Common myeloid progenitor, CD34-positive (primary cell): ENCODE measurements at regions not wholly inside any gene's neighbourhood (a gene's known extent, or its start where the extent isn't known, plus 50 kb on each side); places are given as distances from the start of the nearest gene placed in this dataset.

ENCODE experiments used
- CTCF ChIA-PET: fragments of 350-600 bp; sonication (Branson Sonifier 250); formaldehyde crosslinking; loops from one replicate; lab custom pipeline; 2021; ENCODE audit warnings: antibody characterized with exemption; lab: Charles Lee
- POLR2A ChIA-PET: fragments of 350-600 bp; sonication (Branson Sonifier 250); formaldehyde crosslinking; loops from one replicate; lab custom pipeline; 2021; ENCODE audit warnings: antibody characterized with exemption; lab: Charles Lee
- DNase-seq, 3 donors: peaks; one replicate each; pipeline versions ENCODE4 v3.0.0 to v3.0.0-alpha.2; 2013
- H3K27ac ChIP-seq, 2 experiments: 1 replicate in 1 of 2; 2 replicates in 1 of 2; pipeline ENCODE4 v1.7.0; 2013; ENCODE audit warnings: inconsistent platforms in 2 of 2, low read length in 2 of 2, mild to moderate bottlenecking in 2 of 2, low read depth in 1 of 2, moderate library complexity in 1 of 2; ENCODE audit not compliant: severe bottlenecking in 2 of 2, insufficient read depth in 1 of 2, poor library complexity in 1 of 2
- H3K27me3 ChIP-seq, 5 experiments: replicated peaks in 2 of 5; 1 replicate in 3 of 5; 2 replicates in 2 of 5; pipeline versions ENCODE4 v1.6.1 to v1.7.0; 2013; ENCODE audit warnings: low read length in 4 of 5, mild to moderate bottlenecking in 2 of 5, moderate library complexity in 2 of 5, inconsistent platforms in 1 of 5; ENCODE audit not compliant: insufficient read depth in 5 of 5, control insufficient read depth in 4 of 5
- H3K36me3 ChIP-seq, 4 experiments: 1 replicate in 2 of 4; 2 replicates in 2 of 4; pipeline versions ENCODE4 v1.6.1 to v1.7.0; 2013; ENCODE audit warnings: low read length in 3 of 4, control low read depth in 1 of 4, mild to moderate bottlenecking in 1 of 4; ENCODE audit not compliant: control insufficient read depth in 4 of 4, insufficient read depth in 4 of 4
- H3K4me1 ChIP-seq, 4 experiments: 1 replicate in 3 of 4; 2 replicates in 1 of 4; pipeline versions ENCODE4 v1.6.1 to v1.7.1; 2013; ENCODE audit warnings: low read length in 3 of 4, mild to moderate bottlenecking in 3 of 4, control low read depth in 1 of 4, inconsistent platforms in 1 of 4, moderate library complexity in 1 of 4; ENCODE audit not compliant: control insufficient read depth in 4 of 4, insufficient read depth in 4 of 4; ENCODE audit errors: control extremely low read depth in 1 of 4
- H3K4me3 ChIP-seq, 7 experiments: 1 replicate in 4 of 7; 2 replicates in 3 of 7; pipeline versions ENCODE4 v1.5.1 to v1.7.0; 2013; ENCODE audit warnings: mild to moderate bottlenecking in 7 of 7, low read length in 6 of 7, moderate library complexity in 6 of 7, inconsistent platforms in 2 of 7, low read depth in 2 of 7, control low read depth in 1 of 7; ENCODE audit not compliant: insufficient read depth in 4 of 7, control insufficient read depth in 1 of 7; ENCODE audit errors: extremely low read depth in 1 of 7
- H3K9me3 ChIP-seq, 5 experiments: 1 replicate in 4 of 5; 2 replicates in 1 of 5; pipeline versions ENCODE4 v1.6.1 to v1.7.1; 2013; ENCODE audit warnings: low read length in 4 of 5, mild to moderate bottlenecking in 2 of 5, inconsistent platforms in 1 of 5, low read depth in 1 of 5, moderate library complexity in 1 of 5; ENCODE audit not compliant: control insufficient read depth in 4 of 5, insufficient read depth in 2 of 5; ENCODE audit errors: control extremely low read depth in 1 of 5
- WGBS: methylation state at CpG from one replicate; pipeline ENCODE4 v1.1.5; 2013; ENCODE audit not compliant: insufficient coverage; 5-methylcytosine and 5-hydroxymethylcytosine counted together

DNA sequence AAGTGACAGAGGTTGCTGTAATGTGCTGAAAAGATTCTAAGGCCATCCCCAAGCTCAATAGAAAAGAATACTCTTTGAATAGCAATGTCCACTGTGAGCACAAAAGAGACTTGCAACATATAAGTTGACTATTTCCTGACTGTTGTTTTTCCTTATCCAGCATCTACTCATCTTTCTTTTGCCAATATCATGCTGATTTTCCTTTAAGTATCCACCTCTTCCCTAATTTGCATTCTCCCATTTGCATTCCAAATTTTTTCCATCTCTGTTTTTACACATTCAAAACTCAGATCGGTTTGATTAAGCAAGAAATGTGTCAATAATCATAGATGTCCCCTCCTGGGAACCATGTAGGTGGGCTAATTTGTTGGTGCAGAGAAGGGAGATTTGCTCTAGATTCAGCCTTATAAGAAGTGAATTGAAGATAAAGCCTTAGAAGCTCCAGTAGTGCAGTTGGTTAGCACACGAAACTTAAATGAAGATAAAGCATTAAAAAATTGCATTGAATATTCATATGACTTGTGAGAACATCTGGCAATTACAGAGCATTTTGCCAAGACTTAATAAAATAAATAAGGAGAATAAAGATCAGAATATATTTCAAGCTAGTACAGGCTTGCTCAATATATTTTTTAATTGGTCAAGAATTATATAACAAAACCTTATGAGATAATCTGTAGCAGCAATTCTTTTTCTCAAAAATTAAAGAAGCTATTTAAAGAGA is 267.6 kb downstream of the TMEM167A start:
- WGBS, result no CpG with 5 or more reads among the region's 2 CpGs
- CTCF ChIA-PET, result no interaction called here

DNA sequence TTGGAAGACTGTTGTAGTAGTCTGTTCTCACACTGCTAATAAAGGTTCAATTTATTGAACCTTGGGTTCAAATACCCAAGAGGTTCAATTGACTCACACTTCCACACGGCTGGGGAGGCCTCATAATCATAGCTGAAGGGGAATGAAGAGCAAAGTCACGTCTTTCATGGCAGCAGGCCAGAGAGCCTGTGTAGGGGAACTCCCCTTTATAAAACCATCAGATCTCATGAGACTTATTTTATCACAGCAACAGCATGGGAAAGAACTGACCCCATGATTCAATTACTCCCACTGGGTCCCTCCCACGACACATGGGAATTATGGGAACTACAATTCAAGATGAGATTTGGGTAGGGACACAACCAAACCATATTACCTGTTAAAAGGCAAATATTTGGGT is 268.2 kb downstream of the TMEM167A start:
- no peaks in the 10 kb centered on the region for H3K36me3 ChIP-seq
- 60% methylated on average over 2 of the region's 3 CpGs for WGBS
- H3K4me3 ChIP-seq, result no peak overlapping the region
- CTCF ChIA-PET, result no interaction called here
- peaks cover 0 to 2% (median 0%) of the 10 kb centered on the region in 4 experiments for H3K4me1 ChIP-seq
- H3K27me3 ChIP-seq, result no peaks in the 10 kb centered on the region
- DNase-seq, result peak in 2 of 3 donors; percentile 40 to 47
- H3K9me3 ChIP-seq, result peaks cover 0 to 3% (median 0%) of the 10 kb centered on the region in 5 experiments
- POLR2A ChIA-PET, result no interaction called here
- no peak overlapping the region for H3K27ac ChIP-seq

More for the DNA sequence above, 267.6 kb downstream of the TMEM167A start:
- no peaks in the 10 kb centered on the region for H3K36me3 ChIP-seq
- POLR2A ChIA-PET, result interaction anchor here (0.8 kb wide), 1 partner anchor 9 kb away, joined by 3 read pairs; no protein-coding TSS in a partner anchor
- peaks cover 0 to 1% (median 0%) of the 10 kb centered on the region in 5 experiments for H3K9me3 ChIP-seq
- no peak overlapping the region for H3K4me3 ChIP-seq
- peaks cover 0 to 2% (median 0%) of the 10 kb centered on the region in 4 experiments for H3K4me1 ChIP-seq
- DNase-seq, result no peak
- H3K27ac ChIP-seq, result no peak overlapping the region
- no peaks in the 10 kb centered on the region for H3K27me3 ChIP-seq

DNA sequence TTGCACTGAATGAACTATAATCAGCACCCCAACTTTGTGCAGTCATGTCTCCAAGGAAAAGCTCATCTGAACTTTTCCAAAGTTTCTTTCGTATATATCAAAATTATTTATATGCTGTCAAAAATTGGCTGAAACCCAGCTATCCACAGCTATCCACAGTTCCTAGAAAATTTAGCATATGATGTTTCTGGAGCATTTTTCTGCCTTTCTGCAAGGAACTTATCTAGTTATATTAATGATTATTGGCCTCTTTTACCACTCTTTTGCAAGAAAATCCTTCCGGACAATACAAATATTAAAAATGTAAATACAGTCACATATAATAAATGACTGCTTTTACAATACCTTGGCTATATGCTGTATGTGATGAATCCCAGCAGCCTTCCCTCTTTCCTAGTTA is 270.2 kb downstream of the TMEM167A start:
- no peak overlapping the region for H3K4me3 ChIP-seq
- 100% methylated on average over 1 of the region's 2 CpGs for WGBS
- H3K9me3 ChIP-seq, result peaks cover 0 to 3% (median 0%) of the 10 kb centered on the region in 5 experiments
- no peaks in the 10 kb centered on the region for H3K36me3 ChIP-seq
- ChIA-PET POLR2A (no interaction called here), CTCF (no interaction called here)
- H3K27ac ChIP-seq, result no peak overlapping the region
- no peak for DNase-seq
- H3K27me3 ChIP-seq, result no peaks in the 10 kb centered on the region
- peaks cover 0 to 3% (median 1%) of the 10 kb centered on the region in 4 experiments for H3K4me1 ChIP-seq

DNA sequence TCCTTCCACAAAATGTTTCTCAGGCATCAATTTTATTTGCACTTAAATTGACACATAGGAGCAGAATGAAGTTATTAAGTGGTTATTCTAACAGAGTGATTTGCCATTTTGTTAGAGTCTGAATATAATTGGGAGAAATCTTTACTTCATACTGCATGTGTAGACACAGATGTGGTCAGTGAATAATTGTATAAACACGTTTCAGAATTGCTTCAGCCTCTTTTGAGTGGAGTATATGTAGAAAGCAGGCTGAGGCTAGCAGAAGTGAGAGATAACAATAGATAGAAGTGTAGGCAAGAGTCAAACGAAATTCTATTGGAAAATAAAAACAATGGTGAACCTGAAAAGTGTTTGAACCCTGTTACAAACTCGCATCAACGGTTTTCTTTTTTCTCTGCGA is 270.7 kb downstream of the TMEM167A start:
- 94% methylated on average over 3 of the region's 5 CpGs for WGBS
- DNase-seq, result no peak
- Histone ChIP-seq H3K4me1 (peaks cover 0 to 3% (median 1%) of the 10 kb centered on the region in 4 experiments), H3K27me3 (no peaks in the 10 kb centered on the region), H3K36me3 (no peaks in the 10 kb centered on the region), H3K27ac (no peak overlapping the region), H3K4me3 (no peak overlapping the region), H3K9me3 (peaks cover 0 to 3% (median 0%) of the 10 kb centered on the region in 5 experiments)
- POLR2A ChIA-PET, result no interaction called here
- CTCF ChIA-PET, result no interaction called here

DNA sequence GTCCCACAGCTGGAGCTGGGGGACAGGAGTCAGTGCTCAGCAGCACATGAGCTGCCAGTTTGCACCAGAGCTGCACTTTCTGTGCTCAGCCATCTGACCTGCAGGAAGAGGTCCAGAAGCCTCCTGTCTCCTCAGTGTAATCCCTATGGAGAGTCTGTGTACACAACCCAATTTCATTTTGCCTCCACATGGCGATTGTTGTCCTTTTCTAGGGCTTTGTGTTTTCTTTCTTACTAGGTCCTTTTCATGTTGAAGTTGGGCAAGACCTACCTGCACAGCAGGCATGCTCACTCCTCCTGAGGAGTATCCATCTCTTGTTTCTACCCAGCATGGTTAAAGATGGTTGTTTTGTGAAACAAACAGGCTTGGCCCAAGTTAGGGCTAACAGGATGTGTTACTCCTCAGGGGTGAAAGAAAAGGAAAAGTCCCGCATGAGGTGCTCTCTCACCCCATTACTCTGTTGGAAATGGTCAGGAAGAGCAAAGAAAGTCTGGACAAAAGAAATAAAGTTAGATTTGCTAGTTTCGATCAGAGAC is 273.0 kb downstream of the TMEM167A start:
- no peaks in the 10 kb centered on the region for H3K27me3 ChIP-seq
- ChIA-PET POLR2A (no interaction called here), CTCF (no interaction called here)
- H3K27ac ChIP-seq, result no peak overlapping the region
- H3K9me3 ChIP-seq, result peaks cover 0 to 3% (median 0%) of the 10 kb centered on the region in 5 experiments
- peaks cover 0 to 3% (median 1%) of the 10 kb centered on the region in 4 experiments for H3K4me1 ChIP-seq
- H3K4me3 ChIP-seq, result no peak overlapping the region
- H3K36me3 ChIP-seq, result no peaks in the 10 kb centered on the region
- no peak for DNase-seq
- 100% methylated on average over 2 of the region's 3 CpGs for WGBS

DNA sequence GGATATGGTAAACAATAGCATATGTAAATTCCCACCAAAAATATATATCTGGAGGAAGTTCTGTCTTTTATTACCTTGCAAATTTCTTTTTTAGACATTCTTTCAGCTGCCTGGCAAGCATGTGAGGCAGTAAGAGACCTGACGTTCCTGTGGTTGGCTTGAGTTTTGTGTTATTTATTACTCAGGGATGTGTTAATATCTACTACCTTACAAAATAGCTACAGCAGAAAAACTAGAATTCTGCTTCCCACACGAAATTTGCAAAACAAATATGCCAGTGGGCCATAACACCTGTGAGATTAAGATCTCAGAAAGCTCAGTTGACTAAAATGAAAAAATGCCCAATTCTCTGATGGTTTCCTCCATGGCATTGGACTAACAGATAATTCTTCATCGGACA is 274.2 kb downstream of the TMEM167A start:
- H3K27ac ChIP-seq, result no peak overlapping the region
- peaks cover 0 to 3% (median 0%) of the 10 kb centered on the region in 5 experiments for H3K9me3 ChIP-seq
- WGBS, result no CpG with 5 or more reads among the region's 3 CpGs
- DNase-seq, result no peak
- POLR2A ChIA-PET, result no interaction called here
- CTCF ChIA-PET, result no interaction called here
- no peak overlapping the region for H3K4me3 ChIP-seq
- H3K36me3 ChIP-seq, result no peaks in the 10 kb centered on the region
- H3K27me3 ChIP-seq, result no peaks in the 10 kb centered on the region
- peaks cover 0 to 3% (median 1%) of the 10 kb centered on the region in 4 experiments for H3K4me1 ChIP-seq

DNA sequence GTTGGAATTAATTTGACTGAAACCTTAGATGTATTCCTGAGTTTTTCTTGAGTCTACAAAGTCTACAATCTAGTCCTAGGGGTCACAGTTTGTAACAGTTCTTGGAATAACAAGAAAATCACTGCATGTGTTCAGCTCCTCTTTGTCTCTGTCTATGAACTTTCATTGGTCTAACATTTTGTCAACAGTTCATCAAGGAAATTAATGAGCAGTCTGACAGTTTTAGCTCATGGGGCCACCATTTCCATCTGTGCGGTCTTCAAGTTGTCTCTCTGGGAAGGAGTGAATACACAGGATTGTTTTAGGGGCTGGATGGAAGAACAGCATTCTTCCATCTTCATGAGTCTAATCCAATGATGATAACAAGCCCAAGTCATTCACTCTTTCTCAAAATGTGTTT is 276.4 kb downstream of the TMEM167A start:
- DNase-seq, result no peak
- H3K4me1 ChIP-seq, result peaks cover 0 to 3% (median 1%) of the 10 kb centered on the region in 4 experiments
- H3K4me3 ChIP-seq, result no peak overlapping the region
- POLR2A ChIA-PET, result no interaction called here
- no peaks in the 10 kb centered on the region for H3K36me3 ChIP-seq
- peaks cover 0 to 3% (median 0%) of the 10 kb centered on the region in 5 experiments for H3K9me3 ChIP-seq
- CTCF ChIA-PET, result interaction anchor here (1.4 kb wide), 1 partner anchor 10 kb away, joined by 3 read pairs; no protein-coding TSS in a partner anchor
- no peaks in the 10 kb centered on the region for H3K27me3 ChIP-seq
- H3K27ac ChIP-seq, result no peak overlapping the region
- WGBS, result no CpG with 5 or more reads among the region's 1 CpG
